ENCODE measurements at regions not wholly inside any gene's neighbourhood (a gene's known extent, or its start where the extent isn't known, plus 50 kb on each side); places are given as distances from the start of the nearest gene placed in this dataset.

- no peak overlapping the region for H3K4me3 ChIP-seq (ENCODE audit: low read depth, low read length)
- DNase-seq (ENCODE audit: low read depth) = no peak
- no peak for TF ChIP-seq CTCF (IDR thresholded peaks at IDR 0.05; ENCODE audit: low read depth, low read length, missing control alignments)
Observed at GRCh38 chr11:127381247-127381646, 380.7 kb upstream of the KIRREL3 start.

- DNase-seq (ENCODE audit: low read depth) = no peak
- no peak overlapping the region for H3K4me3 ChIP-seq (ENCODE audit: low read depth, low read length)
- TF ChIP-seq CTCF (IDR thresholded peaks at IDR 0.05; ENCODE audit: low read depth, low read length, missing control alignments) = no peak
Observed at GRCh38 chr11:127379686-127380085, 379.1 kb upstream of the KIRREL3 start.

- no peak for DNase-seq (ENCODE audit: low read depth)
- no peak overlapping the region for H3K4me3 ChIP-seq (ENCODE audit: low read depth, low read length)
- no peak for TF ChIP-seq CTCF (IDR thresholded peaks at IDR 0.05; ENCODE audit: low read depth, low read length, missing control alignments)
Observed at GRCh38 chr11:127376301-127376700, 375.7 kb upstream of the KIRREL3 start.

GRCh38 chr11:127369356-127369755, 368.8 kb upstream of the KIRREL3 start:
- DNase-seq (ENCODE audit: low read depth) = no peak
- no peak for TF ChIP-seq CTCF (IDR thresholded peaks at IDR 0.05; ENCODE audit: low read depth, low read length, missing control alignments)
- no peak overlapping the region for H3K4me3 ChIP-seq (ENCODE audit: low read depth, low read length)

- TF ChIP-seq CTCF (IDR thresholded peaks at IDR 0.05; ENCODE audit: low read depth, low read length, missing control alignments) = no peak
- DNase-seq (ENCODE audit: low read depth) = no peak
- H3K4me3 ChIP-seq (ENCODE audit: low read depth, low read length) = no peak overlapping the region
Observed at GRCh38 chr11:127362754-127363308, 362.3 kb upstream of the KIRREL3 start.

- no peak overlapping the region for H3K4me3 ChIP-seq (ENCODE audit: low read depth, low read length)
- DNase-seq (ENCODE audit: low read depth) = no peak
- TF ChIP-seq CTCF (IDR thresholded peaks at IDR 0.05; ENCODE audit: low read depth, low read length, missing control alignments) = no peak
Observed at GRCh38 chr11:127358160-127358559, 357.6 kb upstream of the KIRREL3 start.

- H3K4me3 ChIP-seq (ENCODE audit: low read depth, low read length) = no peak overlapping the region
- DNase-seq (ENCODE audit: low read depth) = no peak
- no peak for TF ChIP-seq CTCF (IDR thresholded peaks at IDR 0.05; ENCODE audit: low read depth, low read length, missing control alignments)
Observed at GRCh38 chr11:127350476-127350875, 349.9 kb upstream of the KIRREL3 start.

All from GM12864 (cell line).